ENCODE measurements at regions not wholly inside any gene's neighbourhood (a gene's known extent, or its start where the extent isn't known, plus 50 kb on each side); places are given as distances from the start of the nearest gene placed in this dataset.

DNA sequence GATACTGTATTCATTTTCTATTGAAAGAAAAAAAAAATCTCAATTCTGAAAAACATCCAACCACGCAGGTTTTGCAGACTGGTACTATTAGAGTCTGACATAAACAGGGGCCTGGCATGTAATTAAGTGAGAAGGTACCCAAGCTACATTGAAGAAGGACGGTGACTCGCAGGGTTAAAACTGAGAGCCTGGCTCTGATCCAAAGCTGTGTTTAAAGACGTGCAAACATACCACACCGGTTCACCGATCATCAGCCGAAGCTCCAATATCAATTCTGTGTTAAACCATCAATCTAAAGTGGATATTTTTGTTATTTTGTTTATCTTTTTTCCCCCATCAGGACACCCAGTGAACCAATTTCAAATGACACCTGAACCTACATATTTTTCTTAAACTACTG lies 108.1 kb upstream of the DIO3 start:
- ATAC-seq, result no peak

GRCh38 chr14:101454229-101454628 lies 107.1 kb upstream of the DIO3 start:
- ATAC-seq (no peak), DNase-seq (no peak)

More for the DNA sequence above, 108.1 kb upstream of the DIO3 start:
- DNase-seq, result no peak

GRCh38 chr14:101456246-101457175 lies 104.8 kb upstream of the DIO3 start:
- ATAC-seq (no peak), DNase-seq (no peak)

DNA sequence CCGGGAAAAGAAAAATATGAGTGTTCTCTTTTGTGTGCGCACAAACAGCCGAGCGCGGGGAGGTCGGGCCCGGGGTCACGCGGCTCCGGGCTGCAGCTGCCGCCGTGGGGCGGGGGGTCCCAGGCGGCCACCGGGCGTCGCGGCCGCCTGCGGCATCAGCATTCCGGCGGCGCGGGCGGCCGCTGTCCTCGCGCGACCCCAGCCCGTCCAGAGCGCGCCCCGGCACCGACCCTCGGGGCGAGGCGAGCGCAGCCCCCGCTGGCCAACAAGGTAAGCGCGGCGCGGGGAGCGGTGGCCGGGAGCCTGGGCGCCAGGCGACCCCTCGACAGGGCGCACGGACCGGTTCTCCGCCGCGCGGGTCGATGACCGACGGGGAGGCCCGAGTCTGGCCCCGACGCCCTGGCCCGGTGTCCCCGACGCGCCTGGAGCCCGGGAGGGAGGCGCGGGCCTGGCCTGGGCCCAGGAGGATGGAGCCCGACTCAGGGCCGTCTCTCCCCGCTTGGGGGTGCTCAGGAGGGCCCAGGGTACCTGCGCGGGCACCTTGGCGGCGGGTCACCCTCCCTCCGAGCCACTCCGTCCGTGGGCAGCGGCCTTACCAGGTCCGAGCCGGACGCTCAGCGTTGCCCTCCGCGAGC lies 103.9 kb upstream of the DIO3 start:
- no peak for DNase-seq
- ATAC-seq, result no peak

- DNase-seq, result no peak
- no peak for ATAC-seq
These were observed 103.2 kb upstream of the DIO3 start for GRCh38 chr14:101457936-101458740.

DNA sequence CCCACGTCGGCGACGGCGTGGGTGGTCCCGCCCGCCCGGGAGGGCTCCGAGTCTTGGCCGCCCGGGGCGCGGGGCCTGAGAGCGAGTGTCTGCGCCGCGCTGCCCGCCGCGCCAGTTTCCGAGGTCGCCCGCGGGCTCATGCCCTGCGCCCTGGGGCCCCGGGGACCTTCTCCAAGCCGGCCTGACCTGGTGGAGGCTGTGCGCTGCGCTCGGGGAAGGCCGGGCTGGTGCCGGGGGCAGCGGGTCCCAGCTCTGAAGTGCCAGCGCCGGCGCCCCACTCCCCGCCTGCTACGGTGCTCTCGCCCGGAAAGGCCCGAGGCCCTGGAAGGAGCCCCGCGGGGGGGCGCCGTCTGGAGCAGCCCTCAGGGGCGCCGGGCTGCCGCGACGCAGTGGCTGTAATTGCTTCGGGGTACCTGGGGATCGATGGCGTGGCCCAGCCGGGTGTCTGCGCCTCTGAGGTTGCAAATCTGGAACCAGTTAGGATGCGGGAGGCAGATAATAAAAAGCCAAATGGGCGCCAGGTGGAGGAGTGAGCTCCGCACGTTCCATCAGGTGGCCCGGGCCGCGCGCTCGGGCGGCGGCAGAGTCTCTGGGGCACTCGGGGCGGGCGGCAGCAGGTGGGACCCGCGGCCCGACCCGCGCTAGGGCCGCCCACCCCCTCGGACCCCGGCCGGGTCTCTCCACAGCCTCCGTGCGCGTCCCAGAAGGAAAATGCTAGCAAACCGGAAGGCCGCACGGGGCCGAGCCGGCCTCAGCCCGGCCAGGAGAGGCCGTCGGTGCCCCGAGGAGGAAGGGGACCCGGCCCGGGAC lies 102.3 kb upstream of the DIO3 start:
- DNase-seq (no peak), ATAC-seq (peak; percentile 26)

GRCh38 chr14:101459551-101459900 lies 101.8 kb upstream of the DIO3 start:
- ATAC-seq, result no peak
- no peak for DNase-seq

DNA sequence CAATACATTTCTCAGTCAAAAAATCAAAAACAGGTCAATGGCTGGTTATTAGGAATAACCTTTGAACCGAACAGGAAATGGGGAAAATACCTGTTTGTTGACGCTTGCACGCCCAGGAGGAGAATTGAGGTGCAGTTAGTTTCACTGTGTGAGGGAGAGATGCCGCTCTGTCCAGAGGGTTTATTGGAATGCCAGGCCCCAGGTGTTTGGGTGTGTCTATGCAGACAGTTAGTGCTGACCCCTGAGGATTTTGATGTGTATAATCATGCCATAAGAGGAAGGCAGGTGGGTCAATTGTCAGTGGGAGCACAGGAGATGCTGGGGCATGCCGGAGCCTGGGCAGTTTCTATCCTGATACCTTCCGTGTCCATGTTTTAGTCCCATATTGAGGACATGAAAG lies 100.8 kb upstream of the DIO3 start:
- DNase-seq (no peak), ATAC-seq (no peak)

DNA sequence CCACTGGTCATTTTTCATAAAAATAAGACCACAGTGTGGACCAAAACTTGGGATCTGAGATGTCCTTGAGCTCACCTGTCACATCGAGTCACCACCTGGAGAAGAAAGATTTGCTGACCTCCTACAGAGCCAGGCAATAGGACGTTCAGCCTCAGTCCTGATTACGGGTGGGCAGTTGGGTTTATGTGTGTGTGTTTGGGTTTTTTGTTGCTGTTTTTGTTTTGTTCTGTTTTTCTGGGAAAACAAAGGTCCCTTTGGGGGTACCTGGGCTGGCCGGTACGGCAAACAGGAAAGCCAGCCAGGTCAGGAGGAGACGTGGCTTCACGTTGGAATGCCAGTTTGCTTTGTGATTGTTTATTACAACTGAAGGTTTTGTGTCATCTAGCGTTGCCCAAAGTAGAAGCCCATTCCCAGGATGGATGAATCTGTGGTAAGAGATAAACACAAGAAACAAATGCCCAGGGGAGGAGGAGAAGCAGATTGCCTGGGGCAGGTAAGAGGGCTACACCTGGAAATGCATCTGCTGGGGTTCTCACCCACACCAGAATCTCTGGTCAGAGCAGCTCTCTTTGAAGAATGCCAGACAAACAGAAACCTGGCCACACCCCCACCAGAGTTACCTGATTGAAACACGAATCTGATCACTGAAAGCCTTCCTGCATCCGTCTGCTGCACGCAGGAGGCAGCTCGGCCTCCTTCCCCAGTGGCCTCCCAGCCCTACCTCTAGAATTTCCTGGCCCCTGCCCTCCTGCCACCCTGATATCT lies 100.1 kb upstream of the DIO3 start:
- DNase-seq (no peak), ATAC-seq (no peak)

GRCh38 chr14:101461891-101462290 lies 99.4 kb upstream of the DIO3 start:
- no peak for ATAC-seq
- no peak for DNase-seq

DNA sequence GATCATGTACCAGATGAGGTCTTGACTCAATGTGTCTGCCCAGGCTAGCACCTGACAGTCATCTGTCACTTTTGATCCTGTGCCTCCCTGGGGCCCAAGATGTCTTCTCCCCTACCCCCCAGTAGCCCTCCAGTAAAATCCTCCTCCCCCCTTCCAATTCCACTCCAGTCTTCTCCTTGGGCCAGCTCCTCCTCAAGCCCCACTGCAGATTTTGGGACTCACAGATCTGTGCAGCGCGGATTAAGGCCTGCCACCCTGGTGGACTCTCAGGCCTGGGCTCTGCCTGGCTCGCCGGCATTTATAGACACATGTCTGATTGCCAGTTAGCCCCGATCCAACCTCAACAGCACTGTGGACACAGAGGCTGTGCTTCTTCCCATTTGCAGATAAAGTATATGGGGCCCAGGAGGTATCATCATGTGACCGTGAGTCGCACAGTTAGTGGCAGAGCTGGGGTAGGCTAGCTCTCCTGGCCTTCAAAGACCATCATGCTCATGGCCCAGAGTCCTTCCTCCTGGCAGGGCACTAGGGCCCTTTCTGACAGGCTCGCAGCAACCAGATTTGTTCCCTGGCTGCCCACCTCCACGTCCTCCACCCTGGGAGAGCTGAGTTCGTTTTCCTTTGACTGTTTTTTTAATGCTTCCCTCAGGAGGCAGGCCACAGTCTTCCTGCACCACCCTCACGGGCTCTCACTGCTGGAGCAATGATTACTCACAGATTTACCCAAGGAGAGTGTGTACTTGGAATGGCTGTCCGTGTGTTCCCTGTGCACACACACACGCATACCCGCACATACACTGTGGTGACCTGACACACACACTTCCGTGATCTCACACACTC lies 98.3 kb upstream of the DIO3 start:
- no peak for DNase-seq
- ATAC-seq, result no peak

DNA sequence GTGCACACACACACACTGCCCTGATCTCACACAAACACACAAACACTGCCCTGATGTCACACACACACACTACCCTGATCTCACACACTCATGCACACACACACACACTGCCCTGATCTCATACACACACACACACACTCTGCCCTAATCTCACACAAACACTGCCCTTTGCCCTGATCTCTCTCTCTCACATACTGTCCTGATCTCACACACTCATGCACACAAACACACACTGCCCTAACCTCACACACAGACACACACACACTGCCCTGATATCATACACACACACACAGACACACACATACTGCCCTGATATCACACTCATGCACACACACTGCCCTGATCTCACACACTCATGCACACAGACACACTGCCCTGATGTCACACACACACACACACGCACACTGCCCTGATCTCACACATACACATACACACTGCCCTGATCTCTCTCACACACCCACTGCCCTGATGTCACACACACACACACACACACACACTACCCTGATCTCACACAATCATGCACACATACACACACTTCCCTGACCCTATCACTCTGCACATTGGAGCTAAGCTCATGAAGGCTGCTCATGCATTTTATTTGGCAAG lies 97.6 kb upstream of the DIO3 start:
- DNase-seq (no peak), ATAC-seq (peak; percentile 10)

- no peak for ATAC-seq
- DNase-seq, result no peak
These were observed 96.8 kb upstream of the DIO3 start for GRCh38 chr14:101464310-101464983.

GRCh38 chr14:101464984-101465794 lies 96.1 kb upstream of the DIO3 start:
- DNase-seq (no peak), ATAC-seq (no peak)

DNA sequence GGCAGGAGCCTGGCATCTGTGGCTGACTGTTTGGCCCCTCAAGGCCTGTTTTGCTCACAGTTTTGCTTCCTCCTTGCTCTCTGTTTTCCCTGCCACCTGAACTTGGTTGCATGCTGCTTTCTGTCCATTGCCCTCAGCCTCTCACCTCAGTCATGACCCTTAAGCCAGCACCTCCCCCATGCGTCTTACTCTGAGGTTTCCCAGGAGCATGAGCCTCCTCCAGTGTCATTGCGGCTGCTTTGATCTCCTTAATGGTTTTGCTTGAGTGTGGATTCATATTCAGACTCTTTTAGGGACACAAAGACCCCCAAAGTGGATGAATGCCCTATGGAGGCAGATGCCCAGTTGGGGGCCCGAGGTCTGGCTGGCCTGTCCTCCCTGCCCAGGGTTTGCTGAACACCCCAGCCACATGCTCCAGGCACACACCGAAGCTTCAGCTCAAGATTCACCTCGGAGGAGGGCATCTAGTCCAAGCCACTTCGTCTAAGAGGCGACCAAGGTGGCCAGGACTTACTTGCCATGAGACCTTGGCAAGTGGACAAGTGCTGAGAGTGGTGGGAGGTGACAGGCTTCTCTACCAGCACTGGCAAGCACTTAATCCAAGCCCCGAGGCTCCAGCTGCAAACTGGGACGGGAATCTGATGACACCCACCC lies 95.4 kb upstream of the DIO3 start:
- DNase-seq (no peak), ATAC-seq (no peak)

DNA sequence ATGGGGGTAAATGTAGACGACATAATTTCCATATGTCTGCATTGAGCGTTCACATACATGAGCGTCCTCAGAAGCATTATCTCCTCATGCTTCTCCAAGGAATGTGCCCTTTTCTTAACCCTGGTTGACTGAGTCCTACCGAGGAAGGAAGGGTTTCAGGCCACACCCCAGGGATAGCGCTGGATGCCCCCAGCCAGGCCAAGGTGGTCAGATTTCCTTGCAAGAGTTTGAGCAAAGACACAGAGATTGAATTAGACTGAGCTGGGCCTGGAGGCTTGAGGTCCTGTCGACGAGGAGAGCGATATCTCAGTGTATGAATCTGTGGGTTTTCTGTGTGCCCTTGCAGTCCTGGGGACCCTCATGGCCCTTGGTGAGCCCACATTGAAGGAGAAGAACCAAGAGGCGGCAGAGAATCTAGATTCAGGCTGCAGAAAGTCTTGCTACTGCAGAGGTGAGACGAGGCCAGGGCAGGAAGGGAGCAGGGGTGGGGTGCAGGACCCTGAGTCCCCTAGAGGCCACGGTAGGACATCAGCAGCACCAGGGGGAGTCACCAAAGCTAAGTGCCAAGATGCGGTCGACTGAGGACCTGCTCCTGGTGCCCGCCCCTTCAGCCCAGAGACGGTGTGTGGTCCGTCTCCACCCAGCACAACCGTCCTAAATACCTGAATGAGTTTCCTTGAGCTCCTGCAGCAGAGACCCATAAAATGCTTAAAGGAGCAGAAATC lies 94.7 kb upstream of the DIO3 start:
- ATAC-seq (no peak), DNase-seq (no peak)
